GM18511 (cell line): ENCODE measurements at regions not wholly inside any gene's neighbourhood (a gene's known extent, or its start where the extent isn't known, plus 50 kb on each side); places are given as distances from the start of the nearest gene placed in this dataset.

Experiments used
- ATAC-seq: cut with Tn5 transposase; IDR thresholded peaks from one replicate; pipeline ENCODE4 v1.9.1; 2021; ENCODE audit warnings: mild to moderate bottlenecking, moderate library complexity; ENCODE audit not compliant: unreplicated experiment

- ATAC-seq, result no peak
Measured at GRCh38 chr5:125037530-125037929, 291.1 kb upstream of the ZNF608 start.

- no peak for ATAC-seq
Measured at GRCh38 chr5:125038477-125038876, 292.0 kb upstream of the ZNF608 start.

GRCh38 chr5:125041798-125042197, 295.4 kb upstream of the ZNF608 start:
- ATAC-seq, result no peak

- no peak for ATAC-seq
Measured at GRCh38 chr5:125042261-125042890, 295.9 kb upstream of the ZNF608 start.

GRCh38 chr5:125043781-125044391, 297.4 kb upstream of the ZNF608 start:
- ATAC-seq, result no peak

- no peak for ATAC-seq
Measured at GRCh38 chr5:125044491-125045282, 298.2 kb upstream of the ZNF608 start.

- ATAC-seq, result no peak
Measured at GRCh38 chr5:125045646-125046045, 299.2 kb upstream of the ZNF608 start.

- ATAC-seq, result no peak
Measured at GRCh38 chr5:125046838-125047237, 300.4 kb upstream of the ZNF608 start.

- no peak for ATAC-seq
Measured at GRCh38 chr5:125047871-125048270, 301.4 kb upstream of the ZNF608 start.

- ATAC-seq, result no peak
Measured at GRCh38 chr5:125049721-125050702, 303.6 kb upstream of the ZNF608 start.

GRCh38 chr5:125050926-125051325, 304.5 kb upstream of the ZNF608 start:
- no peak for ATAC-seq

- no peak for ATAC-seq
Measured at GRCh38 chr5:125052584-125052983, 306.1 kb upstream of the ZNF608 start.

GRCh38 chr5:125053179-125053578, 306.7 kb upstream of the ZNF608 start:
- no peak for ATAC-seq

- ATAC-seq, result no peak
Measured at GRCh38 chr5:125054146-125054545, 307.7 kb upstream of the ZNF608 start.

GRCh38 chr5:125056671-125057485, 310.4 kb upstream of the ZNF608 start:
- no peak for ATAC-seq

- ATAC-seq, result no peak
Measured at GRCh38 chr5:125057912-125058826, 311.7 kb upstream of the ZNF608 start.

- no peak for ATAC-seq
Measured at GRCh38 chr5:125059255-125060002, 313.0 kb upstream of the ZNF608 start.

- no peak for ATAC-seq
Measured at GRCh38 chr5:125061726-125062125, 315.3 kb upstream of the ZNF608 start.
